ENCODE measurements at regions not wholly inside any gene's neighbourhood (a gene's known extent, or its start where the extent isn't known, plus 50 kb on each side); places are given as distances from the start of the nearest gene placed in this dataset.
"Not testable (repeated sequence)": the region's sequence is repeated elsewhere in the genome, so short reads cannot be mapped to it uniquely, and the experiment has no call there.

DNA sequence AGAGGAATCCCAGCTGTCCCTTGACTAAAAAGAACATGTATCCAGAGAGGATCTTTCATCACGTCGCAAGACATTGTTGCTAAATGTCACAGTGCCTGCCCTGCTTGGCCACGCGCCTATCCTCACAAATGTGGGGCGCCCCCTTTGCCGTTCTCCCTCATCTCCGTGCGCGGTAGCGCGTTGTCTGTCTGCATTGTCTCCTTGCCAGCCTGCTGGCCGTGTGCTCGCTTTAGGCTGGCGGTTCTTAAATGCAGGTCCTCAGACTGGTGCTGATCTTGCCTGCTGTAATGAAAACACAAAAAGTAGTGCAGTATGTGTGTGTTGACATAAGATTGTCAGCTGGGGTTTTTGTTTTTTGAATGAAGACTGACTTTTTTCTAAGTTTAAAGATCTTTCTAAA lies 198.2 kb upstream of the RGS6 start:
- DNase-seq (ENCODE audit: low read depth, low spot score), result no peak

DNA sequence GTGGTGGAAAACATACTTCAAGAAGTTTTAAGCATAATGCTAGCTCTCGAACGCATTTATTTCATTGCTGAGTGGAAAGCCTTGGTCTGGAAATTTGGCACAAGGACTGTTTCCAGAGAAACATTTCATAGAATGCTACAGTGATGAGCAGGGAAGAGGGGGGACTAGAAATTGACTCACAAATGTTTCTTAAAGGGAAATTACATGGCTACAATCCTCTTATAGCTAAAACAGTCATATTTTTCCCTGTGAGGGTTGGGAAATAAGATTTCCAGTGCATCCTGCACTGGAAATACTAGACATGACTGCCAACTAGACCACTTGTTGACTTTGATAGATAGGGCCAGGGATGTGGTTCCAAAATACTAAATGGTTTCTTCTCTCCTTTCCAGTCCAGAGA lies 197.3 kb upstream of the RGS6 start:
- no peak for DNase-seq (ENCODE audit: low read depth, low spot score)

DNA sequence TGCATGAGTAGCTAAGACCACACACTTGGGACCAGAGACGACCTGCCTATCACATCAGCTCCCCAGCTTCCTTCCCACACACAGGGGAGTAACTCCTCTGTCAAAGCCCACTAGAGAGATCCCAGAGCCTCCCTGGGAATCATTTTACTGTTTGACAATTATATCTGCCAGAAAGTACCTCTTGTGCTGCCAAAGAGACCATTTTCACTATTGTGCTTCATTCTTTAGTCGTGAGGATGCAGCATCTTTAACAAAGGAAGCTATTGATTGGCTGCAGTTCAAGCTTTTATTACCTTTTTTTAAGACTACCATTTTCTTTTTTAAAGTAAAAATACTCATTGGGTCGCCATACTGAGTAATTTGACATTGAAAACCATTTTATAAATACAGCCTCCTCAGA lies 194.5 kb upstream of the RGS6 start:
- no peak for DNase-seq (ENCODE audit: low read depth, low spot score)

DNA sequence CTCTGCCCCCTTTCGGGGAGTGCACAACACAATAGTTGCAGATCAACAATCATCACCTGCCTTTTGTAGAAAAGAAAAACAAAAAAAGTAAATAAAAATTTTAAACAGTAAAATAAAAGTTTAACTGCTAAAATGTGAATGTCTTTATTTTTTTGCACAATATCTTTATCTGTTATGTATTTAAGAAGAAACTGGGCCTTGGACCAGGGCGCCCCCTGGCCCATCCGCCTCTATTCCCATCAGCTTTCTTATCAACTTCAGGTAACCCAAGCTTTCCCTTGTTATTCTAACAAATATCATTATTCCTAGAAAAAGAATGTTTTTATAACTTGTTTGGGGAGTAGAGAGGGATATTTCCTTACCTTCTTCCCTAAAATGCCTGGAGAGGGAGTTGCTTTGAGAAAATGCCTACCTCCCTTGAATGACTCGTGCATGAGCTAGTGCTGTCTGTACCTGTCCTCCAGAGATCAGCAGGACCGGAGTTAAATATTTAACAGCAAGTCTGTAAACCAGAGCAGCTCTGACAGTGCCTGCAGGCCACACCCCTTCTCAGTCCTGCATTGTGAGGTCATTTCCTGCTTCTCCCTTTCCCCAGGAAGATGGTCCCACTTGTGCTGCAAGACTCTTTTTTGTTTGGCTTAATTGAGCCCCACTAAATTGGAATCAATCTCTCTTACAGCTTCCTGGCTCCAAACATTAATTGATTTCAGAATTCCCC lies 192.8 kb upstream of the RGS6 start:
- DNase-seq (ENCODE audit: low read depth, low spot score), result no peak

DNA sequence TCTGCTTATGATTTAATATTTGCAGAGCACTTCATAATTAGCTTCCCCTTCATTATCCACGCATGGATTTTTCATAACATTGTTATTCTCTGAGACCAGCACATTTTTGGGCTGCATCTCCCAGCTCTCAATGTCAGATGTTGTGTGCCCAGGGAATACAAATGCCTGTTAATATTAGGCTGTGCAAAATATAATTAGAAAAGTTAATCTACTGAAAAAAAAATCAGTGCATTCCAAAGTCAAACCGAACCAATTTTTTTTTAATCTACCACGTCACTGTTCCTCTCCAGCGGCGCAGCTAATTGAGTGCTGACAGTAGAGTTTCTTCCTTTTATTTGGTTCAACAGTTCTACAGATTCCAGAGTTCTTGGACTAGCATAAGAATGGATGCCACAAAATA lies 191.0 kb upstream of the RGS6 start:
- no peak for DNase-seq (ENCODE audit: low read depth, low spot score)

DNA sequence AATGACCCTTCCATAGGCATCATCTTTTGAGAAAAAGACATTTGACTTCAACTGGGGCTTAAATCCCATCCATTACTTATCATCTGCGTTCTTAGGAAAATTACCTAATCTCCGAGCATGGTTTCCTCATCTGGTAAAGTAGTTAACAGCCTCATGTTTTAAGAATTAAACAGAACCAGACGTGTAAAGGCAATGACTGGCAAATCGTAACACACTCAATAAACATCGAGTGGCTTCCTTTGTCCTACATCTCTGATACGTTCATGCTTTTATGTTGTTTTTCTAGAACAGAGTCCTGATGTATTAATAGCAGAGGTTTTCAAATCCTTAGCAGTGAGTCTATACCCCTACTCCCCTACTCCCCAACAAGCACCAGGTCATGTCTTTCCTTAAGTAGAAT lies 189.7 kb upstream of the RGS6 start:
- no peak for DNase-seq (ENCODE audit: low read depth, low spot score)

DNA sequence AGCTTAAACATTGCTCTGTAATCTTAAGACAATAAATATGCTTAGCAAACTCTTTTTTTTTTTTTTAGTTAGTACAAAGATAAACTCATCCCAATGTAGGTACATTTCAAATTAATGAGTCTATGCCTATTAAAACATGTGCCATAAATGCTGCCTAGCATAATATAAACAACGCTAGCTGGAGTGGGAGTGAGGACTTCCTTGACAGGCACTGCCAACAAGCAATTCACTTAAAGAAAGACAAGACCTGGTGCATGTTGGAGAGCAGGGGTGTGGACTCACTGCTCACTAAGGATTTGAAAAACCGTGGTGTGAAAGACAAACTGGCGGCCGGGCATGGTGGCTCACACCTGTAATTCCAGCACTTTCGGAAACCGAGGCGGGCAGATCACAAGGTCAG lies 187.2 kb upstream of the RGS6 start:
- DNase-seq (ENCODE audit: low read depth, low spot score), result no peak

DNA sequence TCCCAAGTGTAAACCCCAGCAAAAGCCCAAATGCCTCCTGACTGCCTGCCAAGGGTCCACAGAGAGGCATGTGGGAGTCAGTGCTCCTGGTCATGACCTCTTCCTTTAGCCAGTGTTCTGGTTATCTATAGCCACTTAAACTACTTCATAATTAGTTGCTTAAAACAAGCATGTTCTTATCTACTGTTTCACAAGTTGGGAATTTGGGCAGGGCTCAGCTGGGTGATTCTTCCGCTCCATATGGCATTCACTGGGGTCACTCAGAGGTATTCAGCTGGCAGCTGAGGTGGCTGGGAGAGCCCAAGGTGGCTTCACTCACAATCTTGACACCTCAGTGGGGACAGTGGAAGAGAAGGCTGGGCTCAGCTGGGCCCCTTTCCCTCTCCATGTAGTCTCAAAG lies 184.0 kb upstream of the RGS6 start:
- DNase-seq (ENCODE audit: low read depth, low spot score), result no peak

DNA sequence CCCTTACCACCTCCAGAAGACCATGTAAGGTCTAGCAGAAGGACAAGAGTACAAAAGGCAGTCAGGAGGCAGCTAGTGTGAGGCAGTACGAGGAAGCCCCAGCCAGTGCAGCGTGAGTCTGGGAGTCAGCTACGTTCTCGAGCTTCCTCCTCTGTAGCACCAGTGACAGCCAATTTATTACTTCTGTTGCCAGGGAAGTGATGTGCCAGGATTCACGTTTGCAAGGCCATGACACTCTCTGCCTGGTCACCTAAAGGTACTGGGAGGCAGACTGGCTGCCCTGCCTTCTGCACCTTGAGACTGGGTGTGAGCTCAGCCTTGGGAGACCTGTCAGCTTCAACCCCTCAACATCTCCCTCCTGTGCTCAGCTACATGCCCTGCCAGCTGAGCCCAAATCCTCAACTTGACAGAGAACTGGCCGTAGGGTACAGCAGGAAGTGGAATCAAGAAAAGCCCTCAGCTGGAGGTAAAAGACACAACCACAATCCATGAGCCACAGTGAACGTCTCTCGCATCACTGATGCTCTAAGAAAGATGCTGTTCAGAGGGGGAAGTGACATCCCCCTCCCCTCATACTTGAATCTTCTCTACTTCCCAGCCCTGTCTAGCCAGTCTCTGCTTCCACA lies 182.5 kb upstream of the RGS6 start:
- DNase-seq (ENCODE audit: low read depth, low spot score), result no peak

DNA sequence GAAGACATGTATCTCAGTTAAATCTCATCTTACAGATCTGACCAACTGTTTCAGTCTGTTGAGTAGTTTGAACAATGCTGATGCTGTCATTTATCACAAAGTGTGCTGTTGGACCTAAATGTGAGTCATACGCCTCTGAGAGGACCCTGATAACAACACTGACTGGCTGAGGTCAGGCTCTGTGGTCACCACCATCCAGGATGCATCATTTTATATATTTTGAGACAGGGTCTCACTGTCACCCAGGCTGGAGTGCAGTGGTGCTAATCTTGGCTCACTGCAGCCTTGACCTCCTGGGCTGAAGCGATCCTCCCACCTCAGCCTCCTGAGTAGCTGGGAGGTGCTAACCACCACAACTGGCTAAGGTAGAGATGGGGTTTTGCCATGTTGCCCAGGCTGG lies 181.0 kb upstream of the RGS6 start:
- DNase-seq (ENCODE audit: low read depth, low spot score), result no peak

DNA sequence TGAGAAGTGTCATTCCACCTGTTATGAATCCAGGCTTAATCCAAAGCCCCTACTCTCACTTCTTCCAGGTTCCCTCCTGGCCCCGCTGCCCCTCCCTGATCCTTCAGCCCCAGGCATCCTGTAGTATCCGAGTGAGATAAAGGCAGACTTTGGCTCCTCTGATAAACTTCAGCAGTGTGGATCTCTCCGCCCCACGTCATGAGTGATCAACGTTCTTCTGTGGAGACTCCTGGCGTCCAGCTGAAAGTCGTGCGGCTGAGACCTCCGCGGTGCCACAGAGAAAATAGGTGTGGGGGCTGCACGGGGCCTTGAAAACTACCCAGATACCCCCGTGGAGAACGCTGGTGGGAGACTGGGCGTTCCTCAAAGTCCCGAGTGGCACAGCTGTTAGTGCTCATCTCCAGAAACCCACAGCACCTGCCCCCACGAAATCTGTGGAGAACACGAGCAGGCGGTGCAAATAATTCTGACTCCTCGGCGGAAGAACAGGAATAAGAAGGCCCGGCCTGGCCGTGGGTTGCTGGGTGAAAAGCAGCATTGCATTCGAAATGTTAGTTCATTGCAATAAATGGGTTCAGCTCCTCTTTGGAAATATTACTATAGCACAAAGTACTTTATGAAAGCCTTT lies 180.0 kb upstream of the RGS6 start:
- no peak for DNase-seq (ENCODE audit: low read depth, low spot score)

DNA sequence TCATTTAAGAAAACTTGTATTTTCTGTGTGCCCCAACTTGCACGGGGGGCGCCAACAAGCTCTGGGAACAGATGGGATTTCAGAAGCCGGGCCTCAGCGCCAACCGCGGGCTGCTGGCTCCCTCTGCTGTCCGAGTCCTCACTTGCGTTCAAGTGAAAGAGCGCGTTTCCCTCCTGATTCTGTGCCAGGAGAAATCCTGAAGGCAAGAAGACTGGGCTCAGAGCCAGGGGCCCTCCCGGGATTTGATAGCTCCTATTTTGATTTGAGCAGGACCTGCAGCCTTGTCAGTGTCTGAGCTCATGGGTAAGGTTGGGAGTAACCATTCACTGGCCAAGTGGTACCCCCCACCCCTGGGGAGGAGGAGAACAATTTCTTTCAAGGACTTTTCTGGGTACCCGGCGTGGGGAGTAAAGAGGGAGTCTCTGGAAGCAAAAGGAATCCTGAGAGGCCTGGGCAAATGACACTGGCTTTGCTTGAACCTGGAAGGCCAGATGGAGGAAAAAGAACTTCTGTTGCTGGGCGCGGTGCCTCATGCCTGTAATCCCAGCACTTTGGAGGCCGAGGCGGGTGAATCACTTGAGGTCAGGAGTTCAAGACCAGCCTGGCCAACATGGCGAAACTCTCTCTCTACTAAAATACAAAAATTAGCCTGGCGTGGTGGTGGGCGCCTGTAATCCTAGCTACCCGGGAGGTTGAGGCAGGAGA lies 179.0 kb upstream of the RGS6 start:
- no peak for DNase-seq (ENCODE audit: low read depth, low spot score)

DNA sequence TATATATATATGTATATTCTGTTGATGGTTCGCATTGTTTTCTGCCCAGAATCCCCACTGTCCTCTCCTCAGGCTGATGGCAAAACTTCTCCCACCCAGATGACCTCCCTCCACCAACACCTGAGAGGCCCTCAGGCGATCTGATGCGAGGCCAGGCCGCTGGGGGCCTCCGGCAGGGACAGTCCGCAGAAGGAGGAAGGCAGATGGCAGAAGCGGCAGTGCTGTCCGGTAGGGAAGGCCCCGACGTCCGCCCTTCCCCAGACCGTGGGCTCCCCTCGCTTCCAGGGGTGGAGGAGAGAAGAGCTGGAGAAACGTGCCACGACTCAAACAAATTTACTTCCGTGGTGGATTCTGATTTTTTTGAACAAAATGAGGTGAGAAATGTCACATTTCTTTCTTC lies 178.3 kb upstream of the RGS6 start:
- DNase-seq (ENCODE audit: low read depth, low spot score), result no peak

DNA sequence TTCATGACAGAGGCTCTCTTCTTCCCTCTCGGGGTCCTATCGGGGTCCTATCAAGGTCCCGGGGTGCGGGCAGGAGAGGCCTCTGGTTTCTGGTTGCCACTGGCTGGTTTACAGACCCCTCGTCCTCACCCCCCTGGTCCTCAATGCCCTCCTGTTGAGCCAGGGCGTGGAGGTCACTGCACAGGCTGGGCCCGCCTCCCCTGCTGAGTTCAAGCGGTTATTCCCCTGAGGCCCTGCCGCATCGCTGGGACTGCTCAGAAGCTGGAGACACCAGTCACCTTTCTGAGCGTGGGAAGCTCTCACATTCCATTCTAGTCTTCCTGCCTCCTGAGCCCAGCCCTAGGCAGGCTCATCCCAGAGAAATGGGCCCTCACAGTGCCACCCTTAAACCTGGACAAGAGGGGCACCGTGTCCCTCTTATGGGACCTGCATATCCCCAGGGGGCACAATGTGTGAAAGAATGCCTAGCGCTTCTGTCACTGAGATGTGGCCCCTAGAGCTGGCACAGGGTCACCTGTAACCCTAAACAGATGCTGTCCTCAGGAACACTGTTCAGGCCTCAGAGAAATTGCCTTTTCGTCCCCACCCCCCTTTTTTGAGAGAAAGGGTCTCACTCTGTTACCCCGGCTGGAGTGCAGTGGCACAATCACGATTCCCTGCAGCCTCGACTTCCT lies 177.7 kb upstream of the RGS6 start:
- DNase-seq (ENCODE audit: low read depth, low spot score), result no peak

DNA sequence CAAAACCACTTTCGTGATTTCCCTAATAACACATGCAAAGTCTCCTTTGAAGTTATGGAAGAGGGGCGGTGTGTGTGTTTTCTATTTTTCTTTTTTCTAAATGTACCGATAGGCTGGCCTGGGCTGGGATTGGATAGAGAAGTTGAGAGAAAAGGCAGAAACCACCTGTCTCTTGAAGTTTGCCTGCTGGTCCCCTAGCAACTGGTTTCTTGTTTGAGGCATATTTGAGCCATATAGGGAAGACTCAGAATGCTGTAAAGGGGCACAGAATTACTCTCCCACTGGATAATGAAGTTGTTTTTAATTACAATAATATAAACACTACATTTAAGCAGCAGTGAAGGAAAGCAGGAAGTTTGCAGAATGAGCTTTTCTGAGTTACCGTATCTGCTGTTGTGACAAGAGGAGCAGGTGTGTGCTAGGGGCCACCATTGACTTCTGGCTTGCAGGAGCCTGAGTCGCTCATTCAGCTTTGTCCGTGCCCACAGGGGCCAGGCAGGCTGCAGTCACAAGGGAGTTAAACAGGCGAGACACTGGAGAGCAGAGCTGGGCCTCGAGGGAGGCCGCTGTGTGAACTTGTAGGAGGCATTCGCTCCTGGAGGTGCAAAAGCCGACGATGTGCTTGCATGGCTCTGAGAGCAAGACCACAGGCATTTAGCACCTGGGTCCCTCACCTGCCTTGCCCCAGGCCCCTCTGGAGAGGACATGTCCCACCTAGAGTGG lies 173.8 kb upstream of the RGS6 start:
- no peak for DNase-seq (ENCODE audit: low read depth, low spot score)

DNA sequence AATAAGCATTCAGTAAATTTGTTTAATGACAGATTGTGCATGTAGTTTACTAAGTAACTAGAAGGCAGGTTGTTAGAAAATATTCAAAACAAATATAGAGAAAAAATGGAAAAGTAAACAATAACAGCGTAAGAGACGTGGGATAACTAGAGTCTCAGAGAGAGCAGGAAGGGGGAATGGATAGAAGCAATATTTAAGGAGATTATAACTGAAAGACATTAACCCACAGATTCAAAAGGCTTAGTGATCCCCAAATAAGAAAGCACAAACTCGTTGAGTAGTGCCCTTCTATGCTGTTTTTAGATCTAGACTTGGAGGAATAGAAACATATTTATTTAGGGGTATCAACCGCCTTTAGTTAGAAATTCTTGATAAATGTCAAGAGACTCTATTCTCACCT lies 169.7 kb upstream of the RGS6 start:
- no peak for DNase-seq (ENCODE audit: low read depth, low spot score)

DNA sequence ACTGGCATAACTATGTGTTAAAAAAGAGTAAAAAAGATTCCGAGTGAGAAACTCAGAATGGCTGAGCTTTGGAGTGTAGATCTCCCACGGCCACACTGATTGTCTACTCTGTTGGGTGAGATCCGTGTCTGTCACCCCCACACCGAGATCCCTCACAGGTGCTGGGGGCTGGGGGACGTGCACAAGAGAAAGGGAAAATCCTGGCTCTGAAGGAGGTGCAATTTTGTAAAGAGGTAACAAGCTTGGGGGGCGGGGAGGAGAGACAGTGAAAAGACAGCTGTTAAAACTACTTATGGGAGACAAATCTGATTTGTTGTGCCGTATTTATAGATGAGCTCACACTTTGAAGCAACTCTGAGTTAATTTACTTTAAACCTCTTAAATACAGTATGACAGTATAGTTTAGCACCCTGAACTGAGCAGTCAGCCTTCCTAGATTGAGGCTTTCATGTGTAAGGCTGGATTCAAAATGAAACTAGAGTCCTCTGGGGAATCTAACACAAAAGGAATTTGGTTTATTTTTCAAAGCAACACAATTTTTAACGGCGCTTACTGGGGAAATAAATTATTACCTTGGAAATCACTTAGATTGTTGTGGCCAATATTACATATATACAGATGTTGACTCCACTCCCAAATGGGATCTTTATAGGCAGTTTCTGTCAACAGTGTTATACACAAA lies 167.4 kb upstream of the RGS6 start:
- no peak for DNase-seq (ENCODE audit: low read depth, low spot score)

DNA sequence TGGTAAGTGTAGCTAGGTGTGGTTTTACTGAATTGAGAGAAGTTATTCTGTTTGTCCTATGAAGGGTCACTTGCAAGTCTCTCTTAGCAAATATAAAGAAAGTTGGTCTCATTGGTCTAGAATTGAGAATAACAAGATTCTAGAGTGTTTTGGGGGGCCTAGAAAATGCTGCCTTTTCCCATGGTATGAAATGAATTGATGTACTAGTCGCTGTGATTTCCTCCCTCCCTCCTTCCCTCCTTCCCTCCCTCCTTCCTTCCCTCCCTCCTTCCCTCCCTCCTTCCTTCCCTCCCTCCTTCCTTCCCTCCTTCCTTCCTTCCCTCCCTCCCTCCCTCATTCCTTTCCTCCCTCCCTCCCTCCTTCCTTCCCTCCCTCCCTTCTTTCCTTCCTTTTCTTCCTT lies 166.7 kb upstream of the RGS6 start:
- DNase-seq (ENCODE audit: low read depth, low spot score), result no peak

DNA sequence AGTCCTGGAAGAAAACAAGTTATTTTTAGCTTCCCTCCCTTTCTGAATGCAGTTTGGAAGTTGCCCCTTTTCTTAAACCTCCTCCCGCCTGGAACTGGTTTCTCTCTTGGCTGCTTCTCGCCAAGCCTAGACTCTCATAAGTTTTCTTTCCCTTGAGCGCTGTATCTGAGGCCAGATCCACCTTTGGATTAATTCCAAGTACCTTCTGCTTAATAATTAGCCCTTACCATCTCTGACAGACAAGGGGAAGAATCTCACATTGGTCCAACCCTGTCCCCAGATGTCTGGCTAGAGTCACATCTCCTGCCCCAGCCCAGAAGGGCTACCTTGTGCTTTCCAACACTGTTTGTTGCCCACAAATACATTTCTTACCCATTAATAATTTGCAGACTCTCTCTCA lies 161.8 kb upstream of the RGS6 start:
- DNase-seq (ENCODE audit: low read depth, low spot score), result no peak

DNA sequence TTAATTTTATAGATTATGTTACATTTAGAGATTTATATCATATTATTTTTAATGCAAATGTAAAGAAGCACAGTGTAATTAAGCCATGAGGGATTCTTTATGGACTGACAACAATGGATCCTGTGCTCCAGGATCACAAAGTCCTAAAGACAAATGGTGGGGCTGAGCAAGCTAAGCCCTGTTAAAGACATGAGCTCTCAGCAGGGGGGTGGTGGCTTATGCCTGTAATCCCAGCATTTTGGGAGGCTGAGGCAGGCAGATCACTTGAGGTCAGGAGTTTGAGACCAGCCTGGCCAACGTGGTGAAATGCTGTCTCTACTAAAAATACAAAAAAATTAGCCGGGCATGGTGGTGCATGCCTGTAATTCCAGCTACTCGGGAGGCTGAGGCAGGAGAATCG lies 160.8 kb upstream of the RGS6 start:
- DNase-seq (ENCODE audit: low read depth, low spot score), result not testable (repeated sequence)

DNA sequence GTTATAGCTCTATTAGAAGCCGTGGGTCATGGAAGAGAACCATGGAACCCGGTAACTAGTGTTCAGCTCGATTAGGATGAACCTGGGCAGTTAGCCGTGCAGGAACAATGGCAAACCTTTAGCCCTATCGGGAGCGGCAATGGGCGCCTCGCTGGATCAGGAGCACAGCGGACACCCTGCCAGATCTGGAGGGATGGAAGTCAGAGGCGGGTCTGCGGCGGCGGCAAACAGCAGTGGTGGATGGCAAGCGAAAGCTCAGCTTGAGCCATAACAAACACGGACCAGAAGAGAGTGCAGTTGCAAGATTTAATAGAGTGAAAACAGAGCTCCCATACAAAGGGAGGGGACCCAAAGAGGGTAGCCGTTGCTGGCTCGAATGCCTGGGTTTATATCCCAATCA lies 160.2 kb upstream of the RGS6 start:
- not testable (repeated sequence) for DNase-seq (ENCODE audit: low read depth, low spot score)

Data from iPS DF 19.7 (cell line).